ENCODE measurements at regions not wholly inside any gene's neighbourhood (a gene's known extent, or its start where the extent isn't known, plus 50 kb on each side); places are given as distances from the start of the nearest gene placed in this dataset.

GRCh38 chr3:70726096-70726938 lies 413.9 kb upstream of the MDFIC2 start (continued):
- no peak for TF ChIP-seq EGR1 (conservative IDR thresholded peaks at IDR 0.05)
- no peak for TF ChIP-seq MEF2A (IDR thresholded peaks at IDR 0.05; ENCODE audit: control insufficient read depth, low read depth, low read length)
- TF ChIP-seq RBM17 (IDR thresholded peaks at IDR 0.05; ENCODE audit: borderline replicate concordance, low read depth, low read length): no peak
- TF ChIP-seq TARDBP (IDR thresholded peaks at IDR 0.05): no peak
- TF ChIP-seq MXD1 (CRISPR knock-in tag; IDR thresholded peaks at IDR 0.05; ENCODE audit: borderline replicate concordance, poor library complexity, severe bottlenecking): no peak
- TF ChIP-seq RAD21 (CRISPR knock-in tag; conservative IDR thresholded peaks at IDR 0.05 in 1 of 2, IDR thresholded peaks at IDR 0.05 in 1 of 2): no peak

GRCh38 chr3:70722018-70722417 lies 409.6 kb upstream of the MDFIC2 start:
- Histone ChIP-seq H3K27me3 (ENCODE audit: control insufficient read depth in 2 of 2, insufficient read depth in 2 of 2, low read length in 2 of 2) (no peaks in the 10 kb centered on the region), H3K9me1 (ENCODE audit: control insufficient read depth, insufficient read depth, low read length) (no peaks in the 10 kb centered on the region), H4K20me1 (replicated peaks; ENCODE audit: control insufficient read depth, insufficient read depth, low read length) (no peaks in the 10 kb centered on the region), H3K4me1 (replicated peaks in 1 of 2; ENCODE audit: control insufficient read depth in 2 of 2, insufficient read depth in 2 of 2, low read length in 2 of 2) (no peaks in the 10 kb centered on the region), H3K9me3 (replicated peaks; ENCODE audit: control insufficient read depth, insufficient read depth, low read depth, low read length) (no peaks in the 10 kb centered on the region), H3K4me2 (ENCODE audit: insufficient read depth, low read length) (no peak overlapping the region), H3K36me3 (ENCODE audit: control insufficient read depth, insufficient read depth, low read length) (no peaks in the 10 kb centered on the region), H3K9ac (ENCODE audit: insufficient read depth in 1 of 2, low read depth in 2 of 2, low read length in 2 of 2) (no peak overlapping the region), H3K79me2 (ENCODE audit: control insufficient read depth, insufficient read depth, low read length) (no peaks in the 10 kb centered on the region), H3K27ac (ENCODE audit: extremely low read depth, low read depth, low read length) (no peak overlapping the region), H2AFZ (ENCODE audit: low read depth, low read length) (no peak overlapping the region), H3K4me3 (no peak overlapping the region)
- no TSS peak for BruUV-seq (replicated peaks)
- ChIA-PET CTCF (ENCODE audit: low intra/inter-chr PET ratio) (no interaction called here), POLR2A (no interaction called here)
- DNase-seq (ENCODE audit: extremely low read depth in 1 of 4, low spot score in 3 of 4): no peak
- TF ChIP-seq ZNF316 (IDR thresholded peaks at IDR 0.05) (peak; percentile 30; the same call in 1 of the 2 replicates), ZNF408 (CRISPR knock-in tag; IDR thresholded peaks at IDR 0.05; ENCODE audit: low read depth) (no peak), MEIS2 (IDR thresholded peaks at IDR 0.05; ENCODE audit: partially characterized antibody) (no peak)
- intact Hi-C loops (cut with micrococcal nuclease) (no loop called here), in situ Hi-C loops (cut with MboI) (no loop called here)
- no peak for FAIRE-seq
- ATAC-seq: no peak
- 0% methylated on average over 1 of the region's 1 CpG for WGBS (ENCODE audit: insufficient coverage, low coverage, missing lambda C conversion rate)
